Umbilical cord (tissue), 1 donor: ENCODE measurements at regions not wholly inside any gene's neighbourhood (a gene's known extent, or its start where the extent isn't known, plus 50 kb on each side); places are given as distances from the start of the nearest gene placed in this dataset.

ENCODE experiments used
- DNase-seq: peaks from one replicate; pipeline ENCODE4 v3.0.0-alpha.2; 2015; ENCODE audit warnings: low spot score

- no peak for DNase-seq
These were observed 1255.1 kb upstream of the EYS start for GRCh38 chr6:66962082-66962481.

GRCh38 chr6:66961191-66961590, 1254.2 kb upstream of the EYS start:
- DNase-seq, result no peak

- DNase-seq, result no peak
These were observed 1242.2 kb upstream of the EYS start for GRCh38 chr6:66949191-66949661.

- DNase-seq, result no peak
These were observed 1241.1 kb upstream of the EYS start for GRCh38 chr6:66948106-66948505.

GRCh38 chr6:66940003-66940402, 1233.0 kb upstream of the EYS start:
- no peak for DNase-seq

- no peak for DNase-seq
These were observed 1230.2 kb upstream of the EYS start for GRCh38 chr6:66937180-66937579.

- no peak for DNase-seq
These were observed 1228.6 kb upstream of the EYS start for GRCh38 chr6:66935612-66936011.

GRCh38 chr6:66931787-66932186, 1224.8 kb upstream of the EYS start:
- no peak for DNase-seq

GRCh38 chr6:66930559-66931290, 1223.7 kb upstream of the EYS start:
- no peak for DNase-seq

- DNase-seq, result no peak
These were observed 1219.0 kb upstream of the EYS start for GRCh38 chr6:66926060-66926459.

GRCh38 chr6:66913657-66914056, 1206.6 kb upstream of the EYS start:
- DNase-seq, result no peak

- no peak for DNase-seq
These were observed 1195.4 kb upstream of the EYS start for GRCh38 chr6:66902457-66902856.

- DNase-seq, result no peak
These were observed 1193.4 kb upstream of the EYS start for GRCh38 chr6:66900133-66901083.

- no peak for DNase-seq
These were observed 1190.5 kb upstream of the EYS start for GRCh38 chr6:66897576-66897975.

GRCh38 chr6:66896415-66896814, 1189.4 kb upstream of the EYS start:
- no peak for DNase-seq

- no peak for DNase-seq
These were observed 1176.4 kb upstream of the EYS start for GRCh38 chr6:66883453-66883852.

GRCh38 chr6:66866801-66867200, 1159.8 kb upstream of the EYS start:
- DNase-seq, result no peak

- DNase-seq, result no peak
These were observed 1158.7 kb upstream of the EYS start for GRCh38 chr6:66865771-66866170.

GRCh38 chr6:66861007-66861541, 1154.0 kb upstream of the EYS start:
- DNase-seq, result no peak

GRCh38 chr6:66860328-66860727, 1153.3 kb upstream of the EYS start:
- no peak for DNase-seq

- no peak for DNase-seq
These were observed 1151.2 kb upstream of the EYS start for GRCh38 chr6:66858196-66858595.

GRCh38 chr6:66854014-66854413, 1147.0 kb upstream of the EYS start:
- no peak for DNase-seq
